ENCODE measurements at regions not wholly inside any gene's neighbourhood (a gene's known extent, or its start where the extent isn't known, plus 50 kb on each side); places are given as distances from the start of the nearest gene placed in this dataset.

DNA sequence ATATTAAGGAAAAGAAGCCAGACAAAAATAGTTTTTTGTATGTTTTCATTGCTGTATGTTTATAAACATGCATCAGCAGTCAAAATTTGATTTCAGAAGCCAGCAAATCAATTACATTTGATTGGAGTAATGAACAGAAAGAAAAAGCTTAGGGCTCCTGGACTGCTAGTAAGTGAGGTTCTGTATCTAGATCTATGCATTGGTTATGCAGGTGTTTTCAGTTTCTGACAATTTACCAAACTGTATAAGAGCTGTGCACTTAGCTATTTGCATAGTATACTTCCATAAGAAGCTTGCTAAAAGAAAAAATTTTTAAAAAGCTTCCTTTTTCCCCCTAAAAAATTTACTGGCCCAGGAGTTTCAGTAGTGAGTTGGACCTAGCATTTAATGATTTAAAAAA, 881.6 kb downstream of the PCDH7 start:
- H3K27ac ChIP-seq, result no peak overlapping the region
- TF ChIP-seq, protein P1, sequence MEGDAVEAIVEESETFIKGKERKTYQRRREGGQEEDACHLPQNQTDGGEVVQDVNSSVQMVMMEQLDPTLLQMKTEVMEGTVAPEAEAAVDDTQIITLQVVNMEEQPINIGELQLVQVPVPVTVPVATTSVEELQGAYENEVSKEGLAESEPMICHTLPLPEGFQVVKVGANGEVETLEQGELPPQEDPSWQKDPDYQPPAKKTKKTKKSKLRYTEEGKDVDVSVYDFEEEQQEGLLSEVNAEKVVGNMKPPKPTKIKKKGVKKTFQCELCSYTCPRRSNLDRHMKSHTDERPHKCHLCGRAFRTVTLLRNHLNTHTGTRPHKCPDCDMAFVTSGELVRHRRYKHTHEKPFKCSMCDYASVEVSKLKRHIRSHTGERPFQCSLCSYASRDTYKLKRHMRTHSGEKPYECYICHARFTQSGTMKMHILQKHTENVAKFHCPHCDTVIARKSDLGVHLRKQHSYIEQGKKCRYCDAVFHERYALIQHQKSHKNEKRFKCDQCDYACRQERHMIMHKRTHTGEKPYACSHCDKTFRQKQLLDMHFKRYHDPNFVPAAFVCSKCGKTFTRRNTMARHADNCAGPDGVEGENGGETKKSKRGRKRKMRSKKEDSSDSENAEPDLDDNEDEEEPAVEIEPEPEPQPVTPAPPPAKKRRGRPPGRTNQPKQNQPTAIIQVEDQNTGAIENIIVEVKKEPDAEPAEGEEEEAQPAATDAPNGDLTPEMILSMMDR (IDR thresholded peaks at IDR 0.05), result no peak
- no peak for TF ChIP-seq ZFX (IDR thresholded peaks at IDR 0.05; ENCODE audit: borderline replicate concordance)

DNA sequence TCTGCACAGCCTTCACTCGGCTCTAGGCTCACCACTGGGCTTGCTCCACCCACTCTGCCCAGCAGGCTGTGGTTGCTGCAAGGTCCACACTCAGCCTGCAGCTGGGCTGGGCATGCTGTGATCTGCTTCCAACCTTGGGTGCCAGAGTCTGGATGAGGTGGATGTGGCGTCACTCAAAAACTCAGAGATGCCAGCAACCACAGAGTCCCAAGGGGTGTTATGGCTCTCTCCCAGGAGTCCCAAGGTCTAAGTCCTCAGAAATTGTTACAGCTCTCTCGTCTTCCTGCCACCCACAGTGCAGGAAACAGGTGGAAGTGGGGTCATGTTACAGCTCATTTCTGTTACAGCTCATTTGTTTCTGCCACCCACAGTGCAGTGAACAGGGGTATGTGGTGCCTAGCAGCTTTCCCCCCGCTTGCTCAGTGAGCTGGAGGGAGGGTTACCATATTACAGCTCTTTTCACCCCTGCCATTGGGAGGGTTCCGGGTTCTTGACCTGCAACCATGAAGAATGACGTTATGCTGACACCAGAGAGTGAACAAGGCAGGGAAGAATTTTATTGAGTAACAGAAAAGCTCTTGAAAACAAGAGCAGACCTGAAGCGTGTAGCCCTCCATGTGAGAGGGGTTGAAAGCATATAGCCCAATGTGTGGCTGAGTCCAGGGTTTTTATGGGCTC, 893.9 kb downstream of the PCDH7 start:
- no peak overlapping the region for H3K27ac ChIP-seq
- TF ChIP-seq ZFX (IDR thresholded peaks at IDR 0.05; ENCODE audit: borderline replicate concordance), result no peak
- TF ChIP-seq, protein P1 (IDR thresholded peaks at IDR 0.05), result no peak

GRCh38 chr4:31617667-31618066, 897.5 kb downstream of the PCDH7 start:
- TF ChIP-seq, protein P1 (IDR thresholded peaks at IDR 0.05), result no peak
- no peak for TF ChIP-seq ZFX (IDR thresholded peaks at IDR 0.05; ENCODE audit: borderline replicate concordance)
- no peak overlapping the region for H3K27ac ChIP-seq

DNA sequence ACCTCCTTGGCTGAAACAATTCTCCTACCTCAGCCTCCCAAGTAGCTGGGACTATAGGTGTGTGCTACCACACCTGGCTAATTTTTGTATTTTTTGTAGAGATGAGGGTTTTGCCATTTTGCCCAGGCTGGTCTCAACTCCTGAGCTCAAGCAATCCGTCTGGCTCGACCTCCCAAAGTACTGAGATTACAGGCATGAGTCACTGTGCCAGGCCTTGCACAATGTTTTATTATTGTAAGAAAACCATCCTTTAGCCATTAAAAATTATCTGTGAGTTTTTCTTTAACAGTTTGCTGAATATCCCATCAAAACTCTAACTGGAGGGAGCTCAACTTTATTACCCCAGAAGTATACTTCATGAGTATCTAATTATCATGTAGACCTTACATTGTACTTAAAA, 900.3 kb downstream of the PCDH7 start:
- H3K27ac ChIP-seq, result no peak overlapping the region
- TF ChIP-seq ZFX (IDR thresholded peaks at IDR 0.05; ENCODE audit: borderline replicate concordance), result no peak
- TF ChIP-seq, protein P1 (IDR thresholded peaks at IDR 0.05), result no peak

DNA sequence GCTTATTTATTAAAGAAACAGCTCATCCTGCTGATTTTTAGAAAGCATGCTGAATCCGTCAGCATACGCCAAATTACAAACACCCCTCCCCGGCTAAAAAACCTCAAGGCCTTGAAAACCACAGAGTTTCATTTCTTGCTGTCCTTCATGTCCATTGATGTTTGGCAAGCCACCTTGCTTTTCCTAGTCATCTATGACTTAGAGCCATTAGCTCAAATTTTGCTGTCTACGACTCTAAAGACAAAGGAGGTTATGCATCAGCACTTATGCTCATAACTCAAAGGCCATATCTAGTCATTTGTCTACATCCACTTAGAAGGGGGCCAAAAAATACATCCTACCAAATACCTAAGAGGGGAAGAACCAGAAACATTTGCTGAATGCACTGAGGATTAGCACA, 925.1 kb downstream of the PCDH7 start:
- H3K27ac ChIP-seq, result no peak overlapping the region
- TF ChIP-seq ZFX (IDR thresholded peaks at IDR 0.05; ENCODE audit: borderline replicate concordance), result no peak
- TF ChIP-seq, protein P1 (IDR thresholded peaks at IDR 0.05), result no peak

GRCh38 chr4:31647786-31648185, 927.6 kb downstream of the PCDH7 start:
- TF ChIP-seq, protein P1 (IDR thresholded peaks at IDR 0.05), result no peak
- no peak for TF ChIP-seq ZFX (IDR thresholded peaks at IDR 0.05; ENCODE audit: borderline replicate concordance)
- H3K27ac ChIP-seq, result no peak overlapping the region

- TF ChIP-seq, protein P1 (IDR thresholded peaks at IDR 0.05), result no peak
- no peak for TF ChIP-seq ZFX (IDR thresholded peaks at IDR 0.05; ENCODE audit: borderline replicate concordance)
- H3K27ac ChIP-seq, result no peak overlapping the region
Observed at GRCh38 chr4:31649878-31650277, 929.7 kb downstream of the PCDH7 start.

All from 22Rv1 (cell line).